ENCODE measurements at regions not wholly inside any gene's neighbourhood (a gene's known extent, or its start where the extent isn't known, plus 50 kb on each side); places are given as distances from the start of the nearest gene placed in this dataset.

DNA sequence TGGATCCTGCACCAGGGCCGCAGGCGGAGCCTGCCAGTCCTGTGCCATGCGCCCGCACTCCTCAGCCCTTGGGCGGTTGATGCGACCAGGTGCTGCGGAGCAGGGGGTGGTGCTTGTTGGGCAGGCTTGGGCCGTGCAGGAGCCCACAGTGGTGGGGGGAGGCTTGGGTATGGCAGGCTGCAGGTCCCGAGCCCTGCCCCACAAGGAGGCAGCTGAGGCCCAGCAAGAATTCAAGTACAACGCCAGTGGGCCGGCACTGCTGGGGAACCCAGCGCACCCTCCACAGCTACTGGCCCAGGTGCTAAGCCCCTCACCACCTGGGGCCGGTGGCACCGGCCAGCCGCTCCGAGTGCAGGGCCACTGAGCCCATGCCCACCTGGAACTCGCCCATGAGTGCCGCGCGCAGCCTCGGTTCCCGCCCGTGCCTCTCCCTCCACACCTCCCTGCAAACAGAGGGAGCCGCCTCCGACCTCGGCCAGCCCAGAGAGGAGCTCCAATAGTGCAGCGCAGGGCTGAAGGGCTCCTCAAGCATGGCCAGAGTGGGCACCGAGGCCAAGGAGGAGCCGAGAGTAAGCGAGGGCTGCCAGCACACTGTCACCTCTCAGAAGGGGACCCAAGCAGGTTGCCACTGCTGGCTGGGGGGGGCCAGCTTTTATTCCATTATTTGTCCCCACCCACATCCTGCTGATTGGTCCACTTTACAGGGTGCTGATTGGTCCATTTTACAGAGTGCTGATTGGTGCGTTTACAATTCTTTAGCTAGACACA is 339.0 kb upstream of the KLF3 start:
- H3K4me3 ChIP-seq = no peak overlapping the region
- H3K27me3 ChIP-seq = no peaks in the 10 kb centered on the region
- no peaks in the 10 kb centered on the region for H3K9me3 ChIP-seq
- no peak overlapping the region for H3K27ac ChIP-seq
- TF ChIP-seq, protein P1, sequence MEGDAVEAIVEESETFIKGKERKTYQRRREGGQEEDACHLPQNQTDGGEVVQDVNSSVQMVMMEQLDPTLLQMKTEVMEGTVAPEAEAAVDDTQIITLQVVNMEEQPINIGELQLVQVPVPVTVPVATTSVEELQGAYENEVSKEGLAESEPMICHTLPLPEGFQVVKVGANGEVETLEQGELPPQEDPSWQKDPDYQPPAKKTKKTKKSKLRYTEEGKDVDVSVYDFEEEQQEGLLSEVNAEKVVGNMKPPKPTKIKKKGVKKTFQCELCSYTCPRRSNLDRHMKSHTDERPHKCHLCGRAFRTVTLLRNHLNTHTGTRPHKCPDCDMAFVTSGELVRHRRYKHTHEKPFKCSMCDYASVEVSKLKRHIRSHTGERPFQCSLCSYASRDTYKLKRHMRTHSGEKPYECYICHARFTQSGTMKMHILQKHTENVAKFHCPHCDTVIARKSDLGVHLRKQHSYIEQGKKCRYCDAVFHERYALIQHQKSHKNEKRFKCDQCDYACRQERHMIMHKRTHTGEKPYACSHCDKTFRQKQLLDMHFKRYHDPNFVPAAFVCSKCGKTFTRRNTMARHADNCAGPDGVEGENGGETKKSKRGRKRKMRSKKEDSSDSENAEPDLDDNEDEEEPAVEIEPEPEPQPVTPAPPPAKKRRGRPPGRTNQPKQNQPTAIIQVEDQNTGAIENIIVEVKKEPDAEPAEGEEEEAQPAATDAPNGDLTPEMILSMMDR (IDR thresholded peaks at IDR 0.05) = no peak
- TF ChIP-seq POLR2AphosphoS5 (IDR thresholded peaks at IDR 0.05) = no peak
- TF ChIP-seq POLR2A (IDR thresholded peaks at IDR 0.05) = no peak
- intact Hi-C loops (cut with DNase I; ENCODE audit: low total_unique reads) = no loop called here
- no peak for DNase-seq (ENCODE audit: low spot score in 2 of 2)
- no peaks in the 10 kb centered on the region for H3K4me1 ChIP-seq
- H3K36me3 ChIP-seq = no peaks in the 10 kb centered on the region

DNA sequence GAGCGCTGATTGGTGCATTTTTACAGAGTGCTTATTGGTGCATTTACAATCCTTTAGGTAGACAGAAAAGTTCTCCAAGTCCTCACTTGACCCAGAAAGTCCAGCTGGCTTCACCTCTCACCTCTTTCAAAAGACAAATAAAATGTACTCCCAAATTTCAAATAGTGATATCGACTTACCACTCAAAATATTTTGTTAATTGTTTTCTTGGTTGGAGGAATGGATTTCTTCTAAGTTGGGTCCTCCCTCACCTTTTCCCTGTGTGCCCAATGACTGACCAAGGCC is 338.4 kb upstream of the KLF3 start:
- no peaks in the 10 kb centered on the region for H3K36me3 ChIP-seq
- H3K4me1 ChIP-seq = no peaks in the 10 kb centered on the region
- H3K9me3 ChIP-seq = no peaks in the 10 kb centered on the region
- DNase-seq (ENCODE audit: low spot score in 2 of 2) = no peak
- no peak overlapping the region for H3K4me3 ChIP-seq
- TF ChIP-seq POLR2AphosphoS5 (IDR thresholded peaks at IDR 0.05) = no peak
- TF ChIP-seq, protein P1 (IDR thresholded peaks at IDR 0.05) = no peak
- TF ChIP-seq POLR2A (IDR thresholded peaks at IDR 0.05) = no peak
- H3K27me3 ChIP-seq = no peaks in the 10 kb centered on the region
- H3K27ac ChIP-seq = no peak overlapping the region
- intact Hi-C loops (cut with DNase I; ENCODE audit: low total_unique reads) = no loop called here

DNA sequence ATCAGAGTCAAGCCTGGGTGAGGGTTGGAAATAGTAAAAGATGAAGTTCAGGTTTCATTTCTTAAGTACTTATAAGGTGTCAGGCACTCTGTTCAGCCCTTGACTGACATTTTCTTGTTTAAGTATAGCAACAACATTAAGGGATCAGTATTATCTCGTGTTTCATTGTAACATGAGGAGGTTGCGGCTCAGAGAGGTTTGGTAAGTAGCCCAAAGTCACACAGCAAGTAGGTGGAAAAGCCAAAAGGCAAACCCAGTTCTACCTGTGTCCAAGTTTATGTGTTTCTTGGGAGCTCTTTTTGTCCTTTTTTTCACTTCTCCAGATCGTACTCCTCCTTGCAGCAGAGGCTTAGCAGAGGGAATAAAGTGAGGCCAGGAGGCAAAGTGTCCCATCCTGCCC is 337.5 kb upstream of the KLF3 start:
- Histone ChIP-seq H3K9me3 (no peaks in the 10 kb centered on the region), H3K36me3 (no peaks in the 10 kb centered on the region), H3K4me3 (no peak overlapping the region), H3K27ac (no peak overlapping the region), H3K27me3 (no peaks in the 10 kb centered on the region), H3K4me1 (no peaks in the 10 kb centered on the region)
- DNase-seq (ENCODE audit: low spot score in 2 of 2) = no peak
- TF ChIP-seq POLR2A (IDR thresholded peaks at IDR 0.05) (no peak), POLR2AphosphoS5 (IDR thresholded peaks at IDR 0.05) (no peak)
- TF ChIP-seq, protein P1 (IDR thresholded peaks at IDR 0.05) = no peak
- intact Hi-C loops (cut with DNase I; ENCODE audit: low total_unique reads) = loop anchor here (2.0 kb wide), 1 partner anchor 48 kb away; no protein-coding TSS in a partner anchor

DNA sequence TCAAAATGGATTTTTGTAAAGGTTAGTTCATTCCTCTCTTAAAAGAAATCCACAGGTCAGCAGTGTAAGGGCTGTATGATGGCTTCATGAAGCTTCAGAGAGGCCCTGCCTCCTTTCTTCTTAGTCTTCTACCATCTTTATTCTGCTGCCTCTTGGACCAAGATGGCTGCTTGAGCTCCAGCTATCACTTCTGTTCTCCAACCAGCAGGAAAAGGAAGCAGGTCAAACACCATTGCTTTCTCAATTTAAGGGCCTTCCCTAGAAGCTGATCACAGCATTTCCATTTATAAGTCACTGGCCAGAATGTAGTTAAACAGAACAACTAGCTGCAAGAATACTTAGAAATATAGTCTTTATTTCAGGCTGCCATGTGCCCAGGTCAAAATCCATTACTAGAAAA is 336.8 kb upstream of the KLF3 start:
- DNase-seq (ENCODE audit: low spot score in 2 of 2) = no peak
- H3K27ac ChIP-seq = no peak overlapping the region
- no peak overlapping the region for H3K4me3 ChIP-seq
- no peaks in the 10 kb centered on the region for H3K9me3 ChIP-seq
- no peaks in the 10 kb centered on the region for H3K27me3 ChIP-seq
- intact Hi-C loops (cut with DNase I; ENCODE audit: low total_unique reads) = loop anchor here (2.0 kb wide), 1 partner anchor 48 kb away; no protein-coding TSS in a partner anchor
- TF ChIP-seq POLR2AphosphoS5 (IDR thresholded peaks at IDR 0.05) (no peak), POLR2A (IDR thresholded peaks at IDR 0.05) (no peak)
- TF ChIP-seq, protein P1 (IDR thresholded peaks at IDR 0.05) = no peak
- no peaks in the 10 kb centered on the region for H3K4me1 ChIP-seq
- H3K36me3 ChIP-seq = no peaks in the 10 kb centered on the region

DNA sequence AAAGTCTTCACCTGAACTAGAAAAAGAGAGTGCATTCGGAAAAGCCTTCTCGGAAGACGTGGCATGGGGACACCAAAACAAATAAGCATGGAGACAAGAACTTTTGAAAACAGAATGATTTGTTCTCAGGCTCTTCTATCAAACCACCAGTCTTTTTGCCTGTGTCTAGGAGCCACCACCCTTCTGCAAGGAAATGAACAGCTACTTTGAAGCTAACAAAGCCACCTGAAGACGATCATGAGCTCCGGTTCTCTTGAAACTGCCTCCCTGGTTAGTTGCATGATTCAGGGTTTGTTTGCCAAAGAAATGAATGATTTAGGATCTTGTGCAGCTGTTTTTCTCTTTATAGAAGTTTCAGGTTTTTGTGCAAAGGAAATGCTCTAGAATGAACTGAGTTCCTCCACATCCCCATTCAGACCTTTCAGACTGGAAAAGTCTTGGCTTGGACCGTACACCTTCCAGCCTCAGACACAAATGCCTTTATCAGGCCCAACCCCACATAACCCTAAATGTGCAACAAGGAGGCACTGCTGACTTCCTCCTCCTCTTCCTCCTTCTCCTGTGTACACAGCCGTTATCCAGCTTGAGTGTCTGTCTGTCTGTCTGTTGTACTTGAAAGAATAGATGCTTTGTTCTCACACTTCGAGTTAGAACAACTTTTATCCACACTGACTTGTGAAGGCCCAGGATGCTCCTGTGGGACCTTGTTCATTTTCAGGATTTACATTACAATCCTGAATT is 334.8 kb upstream of the KLF3 start:
- Histone ChIP-seq H3K9me3 (no peaks in the 10 kb centered on the region), H3K4me3 (no peak overlapping the region), H3K27ac (no peak overlapping the region), H3K27me3 (no peaks in the 10 kb centered on the region), H3K36me3 (no peaks in the 10 kb centered on the region), H3K4me1 (no peaks in the 10 kb centered on the region)
- intact Hi-C loops (cut with DNase I; ENCODE audit: low total_unique reads) = no loop called here
- DNase-seq (ENCODE audit: low spot score in 2 of 2) = no peak
- no peak for TF ChIP-seq POLR2A (IDR thresholded peaks at IDR 0.05)
- no peak for TF ChIP-seq POLR2AphosphoS5 (IDR thresholded peaks at IDR 0.05)
- TF ChIP-seq, protein P1 (IDR thresholded peaks at IDR 0.05) = no peak

Data from breast epithelium (tissue), 4 donors.